Sigmoid colon (tissue), 4 donors: ENCODE measurements at regions not wholly inside any gene's neighbourhood (a gene's known extent, or its start where the extent isn't known, plus 50 kb on each side); places are given as distances from the start of the nearest gene placed in this dataset.

Experiments used
- EP300 ChIP-seq, 4 donors: sonication (generic); formaldehyde crosslinking; IDR thresholded peaks; one replicate each; pipeline ENCODE4 v1.6.1; 2017; ENCODE audit warnings: antibody characterized with exemption in 4 of 4
- POLR2A ChIP-seq, 2 donors: fragments of 450-650 bp; IDR thresholded peaks; one replicate each; pipeline ENCODE4 v1.6.1; 2016; ENCODE audit warnings: antibody characterized with exemption in 2 of 2, mild to moderate bottlenecking in 2 of 2, moderate library complexity in 2 of 2
- POLR2AphosphoS5 ChIP-seq, 4 donors: sonication (generic); formaldehyde crosslinking; IDR thresholded peaks; one replicate each; pipeline ENCODE4 v1.6.1; 2017; ENCODE audit warnings: antibody characterized with exemption in 4 of 4
- TF ChIP-seq, protein P1 (sequence below), 4 experiments: fragments of 450-650 bp in 3 of 4; fragments of 200-600 bp in 1 of 4; IDR thresholded peaks; one replicate each; pipeline ENCODE4 v1.5.1; 2016 to 2019; ENCODE audit warnings: antibody characterized with exemption in 4 of 4, mild to moderate bottlenecking in 3 of 4, moderate library complexity in 2 of 4

DNA sequence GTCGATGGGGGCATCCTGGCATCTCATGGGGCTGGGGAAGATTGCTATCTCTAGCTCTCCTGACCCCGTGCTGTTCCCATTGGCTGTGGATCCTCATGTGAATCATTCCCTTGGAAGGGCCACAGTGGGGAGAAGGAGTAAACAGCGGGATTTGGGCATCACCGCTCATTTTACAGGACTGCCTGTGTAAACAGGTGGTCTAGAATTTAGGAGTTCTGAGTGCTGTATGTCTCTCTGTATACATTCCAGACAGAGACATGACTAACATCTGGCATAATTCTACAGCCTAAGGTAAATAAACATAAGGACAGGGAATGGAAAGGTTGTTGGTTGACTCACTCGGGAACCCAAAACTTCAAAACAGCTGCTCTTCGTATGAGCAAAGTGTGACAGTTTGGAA lies 92.7 kb downstream of the COPS8 start:
- TF ChIP-seq POLR2A (IDR thresholded peaks at IDR 0.05): no peak
- TF ChIP-seq, protein P1, sequence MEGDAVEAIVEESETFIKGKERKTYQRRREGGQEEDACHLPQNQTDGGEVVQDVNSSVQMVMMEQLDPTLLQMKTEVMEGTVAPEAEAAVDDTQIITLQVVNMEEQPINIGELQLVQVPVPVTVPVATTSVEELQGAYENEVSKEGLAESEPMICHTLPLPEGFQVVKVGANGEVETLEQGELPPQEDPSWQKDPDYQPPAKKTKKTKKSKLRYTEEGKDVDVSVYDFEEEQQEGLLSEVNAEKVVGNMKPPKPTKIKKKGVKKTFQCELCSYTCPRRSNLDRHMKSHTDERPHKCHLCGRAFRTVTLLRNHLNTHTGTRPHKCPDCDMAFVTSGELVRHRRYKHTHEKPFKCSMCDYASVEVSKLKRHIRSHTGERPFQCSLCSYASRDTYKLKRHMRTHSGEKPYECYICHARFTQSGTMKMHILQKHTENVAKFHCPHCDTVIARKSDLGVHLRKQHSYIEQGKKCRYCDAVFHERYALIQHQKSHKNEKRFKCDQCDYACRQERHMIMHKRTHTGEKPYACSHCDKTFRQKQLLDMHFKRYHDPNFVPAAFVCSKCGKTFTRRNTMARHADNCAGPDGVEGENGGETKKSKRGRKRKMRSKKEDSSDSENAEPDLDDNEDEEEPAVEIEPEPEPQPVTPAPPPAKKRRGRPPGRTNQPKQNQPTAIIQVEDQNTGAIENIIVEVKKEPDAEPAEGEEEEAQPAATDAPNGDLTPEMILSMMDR (IDR thresholded peaks at IDR 0.05): no peak
- TF ChIP-seq EP300 (IDR thresholded peaks at IDR 0.05): no peak
- no peak for TF ChIP-seq POLR2AphosphoS5 (IDR thresholded peaks at IDR 0.05)
